Embryonic facial prominence (tissue), 1 donor: ENCODE measurements at regions not wholly inside any gene's neighbourhood (a gene's known extent, or its start where the extent isn't known, plus 50 kb on each side); places are given as distances from the start of the nearest gene placed in this dataset.

Experiments
- DNase-seq: peaks from one replicate; pipeline ENCODE4 v3.0.0-alpha.2; 2016; ENCODE audit errors: extremely low spot score

- no peak for DNase-seq
Observed at GRCh38 chr4:108527723-108528122, 92.7 kb upstream of the RPL34 start.

- DNase-seq = no peak
Observed at GRCh38 chr4:108520807-108521206, 99.6 kb upstream of the RPL34 start.

GRCh38 chr4:108519911-108520601 lies 100.3 kb upstream of the RPL34 start:
- no peak for DNase-seq

GRCh38 chr4:108519208-108519833 lies 101.1 kb upstream of the RPL34 start:
- DNase-seq = no peak

GRCh38 chr4:108512615-108513505 lies 107.5 kb upstream of the RPL34 start:
- peak; percentile 67 for DNase-seq

- DNase-seq = no peak
Observed at GRCh38 chr4:108511618-108512017, 108.8 kb upstream of the RPL34 start.

GRCh38 chr4:108502356-108502755 lies 118.0 kb upstream of the RPL34 start:
- no peak for DNase-seq

- DNase-seq = no peak
Observed at GRCh38 chr4:108498925-108499324, 121.5 kb upstream of the RPL34 start.

- DNase-seq = no peak
Observed at GRCh38 chr4:108493596-108493931, 126.8 kb upstream of the RPL34 start.

- no peak for DNase-seq
Observed at GRCh38 chr4:108492816-108493595, 127.4 kb upstream of the RPL34 start.

GRCh38 chr4:108488865-108489264 lies 131.5 kb upstream of the RPL34 start:
- no peak for DNase-seq

- DNase-seq = no peak
Observed at GRCh38 chr4:108486046-108486445, 134.3 kb upstream of the RPL34 start.

- DNase-seq = no peak
Observed at GRCh38 chr4:108484187-108484586, 136.2 kb upstream of the RPL34 start.

GRCh38 chr4:108483650-108484049 lies 136.7 kb upstream of the RPL34 start:
- DNase-seq = no peak

GRCh38 chr4:108483079-108483478 lies 137.3 kb upstream of the RPL34 start:
- no peak for DNase-seq

- DNase-seq = no peak
Observed at GRCh38 chr4:108480881-108481280, 139.5 kb upstream of the RPL34 start.

- no peak for DNase-seq
Observed at GRCh38 chr4:108477527-108478108, 142.8 kb upstream of the RPL34 start.

GRCh38 chr4:108473163-108473720 lies 147.1 kb upstream of the RPL34 start:
- no peak for DNase-seq

- no peak for DNase-seq
Observed at GRCh38 chr4:108466936-108467902, 153.2 kb upstream of the RPL34 start.

- DNase-seq = no peak
Observed at GRCh38 chr4:108465886-108466500, 154.4 kb upstream of the RPL34 start.
